ENCODE measurements at regions not wholly inside any gene's neighbourhood (a gene's known extent, or its start where the extent isn't known, plus 50 kb on each side); places are given as distances from the start of the nearest gene placed in this dataset.

GRCh38 chr2:156731506-156731905 is 295.3 kb downstream of the GPD2 start:
- H4K20me1 ChIP-seq (ENCODE audit: control insufficient read depth, insufficient read depth) = no peaks in the 10 kb centered on the region
- intact Hi-C loops (cut with micrococcal nuclease; ENCODE audit: unreplicated experiment) = no loop called here
- ChIA-PET RAD21 (ENCODE audit: unreplicated experiment) (no interaction called here), POLR2A (no interaction called here), SMC1A (ENCODE audit: uncharacterized antibody, unreplicated experiment) (no interaction called here), CTCF (no interaction called here)
- no TSS peak for BruUV-seq (replicated peaks)
- H3K27me3 ChIP-seq (replicated peaks in 1 of 2; ENCODE audit: control insufficient read depth in 2 of 2, insufficient read depth in 2 of 2, low read length in 1 of 2) = no peaks in the 10 kb centered on the region; a peak in 1 of 4 replicates
- ATAC-seq (no peak), FAIRE-seq (no peak), DNase-seq (ENCODE audit: low read depth, low spot score) (no peak)
- H3K9ac ChIP-seq (ENCODE audit: control insufficient read depth, insufficient read depth, low read length) = no peak overlapping the region
- H3K9me3 ChIP-seq (replicated peaks; ENCODE audit: control insufficient read depth, insufficient read depth, low read length) = no peaks in the 10 kb centered on the region
- no peak overlapping the region for H3K27ac ChIP-seq (ENCODE audit: control insufficient read depth, insufficient read depth)
- no peak for TF ChIP-seq FOXM1 (IDR thresholded peaks at IDR 0.05; ENCODE audit: low read depth, low read length)
- no peak for TF ChIP-seq PML (IDR thresholded peaks at IDR 0.05; ENCODE audit: low read length)
- TF ChIP-seq CBFB (IDR thresholded peaks at IDR 0.05; ENCODE audit: low read depth) = no peak
- no peak for TF ChIP-seq POLR2A (IDR thresholded peaks at IDR 0.05; ENCODE audit: low read depth, low read length)
- TF ChIP-seq BMI1 (IDR thresholded peaks at IDR 0.05; ENCODE audit: borderline replicate concordance) = no peak
- no peak for TF ChIP-seq RELB (IDR thresholded peaks at IDR 0.05; ENCODE audit: low read depth)
- no peak for TF ChIP-seq BCL11A (IDR thresholded peaks at IDR 0.05; ENCODE audit: low read depth, low read length)
- no peak for TF ChIP-seq SMARCA5 (IDR thresholded peaks at IDR 0.05)
- no peak overlapping the region for H2AFZ ChIP-seq (ENCODE audit: control insufficient read depth, low read depth, low read length)
- no peaks in the 10 kb centered on the region for H3K4me1 ChIP-seq (ENCODE audit: control insufficient read depth, insufficient read depth, low read length)
- in situ Hi-C loops (cut with MboI) = no loop called here
- no peaks in the 10 kb centered on the region for H3K36me3 ChIP-seq (ENCODE audit: control insufficient read depth in 2 of 2, insufficient read depth in 2 of 2, low read length in 1 of 2)
- no peak overlapping the region for H3K4me2 ChIP-seq (ENCODE audit: control insufficient read depth, insufficient read depth)
- no peak overlapping the region for H3K4me3 ChIP-seq
- no peaks in the 10 kb centered on the region for H3K79me2 ChIP-seq (ENCODE audit: control insufficient read depth, insufficient read depth, low read length)

GRCh38 chr2:156736950-156737349 is 300.8 kb downstream of the GPD2 start:
- Histone ChIP-seq H3K27me3 (replicated peaks in 1 of 2; ENCODE audit: control insufficient read depth in 2 of 2, insufficient read depth in 2 of 2, low read length in 1 of 2) (no peaks in the 10 kb centered on the region), H3K36me3 (ENCODE audit: control insufficient read depth in 2 of 2, insufficient read depth in 2 of 2, low read length in 1 of 2) (no peaks in the 10 kb centered on the region), H3K27ac (ENCODE audit: control insufficient read depth, insufficient read depth) (no peak overlapping the region), H3K79me2 (ENCODE audit: control insufficient read depth, insufficient read depth, low read length) (no peaks in the 10 kb centered on the region), H3K9me3 (replicated peaks; ENCODE audit: control insufficient read depth, insufficient read depth, low read length) (no peaks in the 10 kb centered on the region), H4K20me1 (ENCODE audit: control insufficient read depth, insufficient read depth) (no peaks in the 10 kb centered on the region), H2AFZ (ENCODE audit: control insufficient read depth, low read depth, low read length) (no peak overlapping the region), H3K4me1 (ENCODE audit: control insufficient read depth, insufficient read depth, low read length) (no peaks in the 10 kb centered on the region), H3K4me2 (ENCODE audit: control insufficient read depth, insufficient read depth) (no peak overlapping the region), H3K9ac (ENCODE audit: control insufficient read depth, insufficient read depth, low read length) (no peak overlapping the region), H3K4me3 (no peak overlapping the region)
- ChIA-PET SMC1A (ENCODE audit: uncharacterized antibody, unreplicated experiment) (interaction anchor here (1.3 kb wide), 1 partner anchor 10 kb away, joined by 5 read pairs; no protein-coding TSS in a partner anchor), POLR2A (no interaction called here), RAD21 (ENCODE audit: unreplicated experiment) (no interaction called here), CTCF (no interaction called here)
- 0% methylated on average over 4 of the region's 4 CpGs for WGBS (ENCODE audit: insufficient coverage, insufficient replicate concordance, low lambda C conversion rate, missing lambda C conversion rate)
- DNase-seq (ENCODE audit: low read depth, low spot score) (no peak), FAIRE-seq (no peak), ATAC-seq (no peak)
- intact Hi-C loops (cut with micrococcal nuclease; ENCODE audit: unreplicated experiment) (no loop called here), in situ Hi-C loops (cut with MboI) (no loop called here)
- BruUV-seq (replicated peaks) = no TSS peak
- TF ChIP-seq SREBF1 (IDR thresholded peaks at IDR 0.05; ENCODE audit: low read length) (no peak), CBFB (IDR thresholded peaks at IDR 0.05; ENCODE audit: low read depth) (no peak), SRF (IDR thresholded peaks at IDR 0.05; ENCODE audit: low read depth in 2 of 2, low read length in 2 of 2) (no peak), LARP7 (IDR thresholded peaks at IDR 0.05) (no peak), HSF1 (IDR thresholded peaks at IDR 0.05; ENCODE audit: low read depth, low read length) (no peak), CUX1 (IDR thresholded peaks at IDR 0.05; ENCODE audit: insufficient replicate concordance, low read depth, low read length) (no peak)
